H1 (cell line): ENCODE measurements at regions not wholly inside any gene's neighbourhood (a gene's known extent, or its start where the extent isn't known, plus 50 kb on each side); places are given as distances from the start of the nearest gene placed in this dataset.

Source experiments
- NANOG ChIP-seq: IDR thresholded peaks from 2 replicates; pipeline ENCODE4 v1.6.1; 2011; ENCODE audit warnings: low read length, low read depth, mild to moderate bottlenecking, inconsistent platforms; ENCODE audit not compliant: insufficient read depth, poor library complexity, severe bottlenecking
- SP4 ChIP-seq: IDR thresholded peaks from 2 replicates; pipeline ENCODE4 v1.6.1; 2012; ENCODE audit warnings: low read length, inconsistent platforms

- TF ChIP-seq SP4, result no peak
- TF ChIP-seq NANOG, result no peak
- TF ChIP-seq, all 59 proteins: peak for 0
Measured at GRCh38 chr2:16784652-16785051, 119.0 kb upstream of the CYRIA start (continued).
